GM13977 (cell line): ENCODE measurements at regions not wholly inside any gene's neighbourhood (a gene's known extent, or its start where the extent isn't known, plus 50 kb on each side); places are given as distances from the start of the nearest gene placed in this dataset.
"Not testable (repeated sequence)": the region's sequence is repeated elsewhere in the genome, so short reads cannot be mapped to it uniquely, and the experiment has no call there.

ENCODE experiments used
- DNase-seq: peaks from one replicate; pipeline ENCODE4 v3.0.0; 2012; ENCODE audit warnings: low spot score
- in situ Hi-C: fragments of 300-500 bp; cut with MboI; formaldehyde crosslinking; loops from one replicate; pipeline ENCODE4 v1.12.0; 2022; ENCODE audit warnings: low sequenced_read_pairs, low pct_unique_long_range_greater_than_20kb, mixed read lengths, inconsistent platforms; ENCODE audit not compliant: unreplicated experiment
- TF ChIP-seq, protein P1 (sequence below): IDR thresholded peaks from 2 replicates; pipeline ENCODE4 v1.5.1; 2012; ENCODE audit warnings: mild to moderate bottlenecking, control low read depth; ENCODE audit not compliant: insufficient read depth; ENCODE audit errors: extremely low read depth, missing control alignments

- TF ChIP-seq, protein P1, sequence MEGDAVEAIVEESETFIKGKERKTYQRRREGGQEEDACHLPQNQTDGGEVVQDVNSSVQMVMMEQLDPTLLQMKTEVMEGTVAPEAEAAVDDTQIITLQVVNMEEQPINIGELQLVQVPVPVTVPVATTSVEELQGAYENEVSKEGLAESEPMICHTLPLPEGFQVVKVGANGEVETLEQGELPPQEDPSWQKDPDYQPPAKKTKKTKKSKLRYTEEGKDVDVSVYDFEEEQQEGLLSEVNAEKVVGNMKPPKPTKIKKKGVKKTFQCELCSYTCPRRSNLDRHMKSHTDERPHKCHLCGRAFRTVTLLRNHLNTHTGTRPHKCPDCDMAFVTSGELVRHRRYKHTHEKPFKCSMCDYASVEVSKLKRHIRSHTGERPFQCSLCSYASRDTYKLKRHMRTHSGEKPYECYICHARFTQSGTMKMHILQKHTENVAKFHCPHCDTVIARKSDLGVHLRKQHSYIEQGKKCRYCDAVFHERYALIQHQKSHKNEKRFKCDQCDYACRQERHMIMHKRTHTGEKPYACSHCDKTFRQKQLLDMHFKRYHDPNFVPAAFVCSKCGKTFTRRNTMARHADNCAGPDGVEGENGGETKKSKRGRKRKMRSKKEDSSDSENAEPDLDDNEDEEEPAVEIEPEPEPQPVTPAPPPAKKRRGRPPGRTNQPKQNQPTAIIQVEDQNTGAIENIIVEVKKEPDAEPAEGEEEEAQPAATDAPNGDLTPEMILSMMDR, result no peak
- in situ Hi-C loops, result no loop called here
- no peak for DNase-seq
Measured at GRCh38 chr4:115972967-115973366, 859.5 kb upstream of the NDST4 start.

DNA sequence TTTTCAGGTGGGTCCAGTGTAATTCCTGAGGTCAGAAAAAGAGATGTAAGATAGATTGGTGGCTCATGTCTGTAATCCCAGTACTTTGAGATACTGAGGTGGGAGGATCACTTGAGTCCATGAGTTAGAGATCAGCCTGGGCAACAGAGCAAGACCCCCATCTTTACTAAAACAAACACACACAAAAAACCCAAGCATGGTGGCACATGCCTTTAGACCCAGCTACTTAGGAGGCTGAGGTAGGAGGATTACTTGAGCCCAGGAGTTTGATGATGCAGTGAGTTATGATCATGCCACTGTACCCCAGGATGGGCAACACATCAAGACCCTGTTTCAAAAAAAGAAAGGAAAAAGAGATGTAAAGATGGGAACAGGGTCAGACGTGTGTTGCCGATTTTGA lies 857.4 kb upstream of the NDST4 start:
- TF ChIP-seq, protein P1, result no peak
- in situ Hi-C loops, result no loop called here
- no peak for DNase-seq

GRCh38 chr4:115969756-115970155 lies 856.3 kb upstream of the NDST4 start:
- no peak for DNase-seq
- in situ Hi-C loops, result no loop called here
- TF ChIP-seq, protein P1, result no peak

DNA sequence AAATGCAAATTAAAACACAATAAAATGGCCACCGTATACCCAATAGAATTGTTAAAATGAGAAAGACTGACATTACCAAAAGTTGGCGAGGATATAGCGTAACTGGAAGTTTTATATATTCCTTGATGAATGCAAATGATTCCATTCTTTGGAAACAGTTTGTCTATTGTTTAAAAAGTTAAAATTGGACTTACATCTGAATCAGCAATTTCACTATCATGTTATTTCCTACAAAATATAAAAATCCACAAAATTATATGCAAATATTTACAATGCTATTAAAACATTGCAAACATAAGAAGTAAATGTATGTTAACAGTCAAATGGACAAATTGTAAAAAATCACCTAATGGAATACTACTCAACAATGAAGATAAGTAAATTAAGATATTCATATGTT lies 852.2 kb upstream of the NDST4 start:
- TF ChIP-seq, protein P1, result no peak
- in situ Hi-C loops, result no loop called here
- no peak for DNase-seq

- DNase-seq, in situ Hi-C loops: not testable (repeated sequence)
Measured at GRCh38 chr4:115956054-115956796, 842.8 kb upstream of the NDST4 start.

GRCh38 chr4:115950806-115951205 lies 837.4 kb upstream of the NDST4 start:
- in situ Hi-C loops, result no loop called here
- TF ChIP-seq, protein P1, result no peak

GRCh38 chr4:115949974-115950743 lies 836.7 kb upstream of the NDST4 start:
- peak; percentile 3 for DNase-seq
- in situ Hi-C loops, result not testable (repeated sequence)

More at GRCh38 chr4:115950806-115951205, 837.4 kb upstream of the NDST4 start:
- DNase-seq, result no peak
